SU-DHL-6 (cell line): ENCODE measurements at regions not wholly inside any gene's neighbourhood (a gene's known extent, or its start where the extent isn't known, plus 50 kb on each side); places are given as distances from the start of the nearest gene placed in this dataset.

ENCODE experiments used
- H2AFZ ChIP-seq: fragments of 200-600 bp; sonication (generic); 2 replicates; pipeline ENCODE4 v1.6.1; 2014; ENCODE audit warnings: low read depth, mild to moderate bottlenecking, moderate library complexity, mixed read lengths, antibody characterized with exemption, low read length; ENCODE audit not compliant: severe bottlenecking
- H3F3A ChIP-seq: fragments of 200-600 bp; shearing (Covaris generic); 2 replicates; pipeline ENCODE4 v1.6.0; 2016; ENCODE audit warnings: antibody characterized with exemption, mild to moderate bottlenecking; ENCODE audit not compliant: insufficient read depth
- H3K27ac ChIP-seq: fragments of 200-600 bp; sonication (generic); 2 replicates; pipeline ENCODE4 v1.5.1; 2016; ENCODE audit warnings: low read depth, mild to moderate bottlenecking, low read length, moderate library complexity, mixed read lengths
- H3K27me3 ChIP-seq: fragments of 200-600 bp; sonication (generic), shearing (Covaris generic); 2 replicates; pipeline ENCODE4 v1.6.0; 2014; ENCODE audit warnings: mild to moderate bottlenecking, low read length
- H3K36me3 ChIP-seq: fragments of 200-600 bp; sonication (generic); 2 replicates; pipeline ENCODE4 v1.6.1; 2014; ENCODE audit warnings: mild to moderate bottlenecking, low read length, mixed read lengths
- H3K4me2 ChIP-seq: fragments of 300-600, 200-600 bp; shearing (Covaris generic), sonication (generic); 2 replicates; pipeline ENCODE4 v1.6.0; 2014; ENCODE audit warnings: low read length, low read depth, mild to moderate bottlenecking; ENCODE audit not compliant: poor library complexity, severe bottlenecking
- H3K4me3 ChIP-seq: fragments of 200-600 bp; sonication (generic); 2 replicates; pipeline ENCODE4 v1.5.1; 2014; ENCODE audit warnings: antibody characterized with exemption, low read length, mild to moderate bottlenecking, mixed read lengths; ENCODE audit not compliant: insufficient read depth, poor library complexity, severe bottlenecking
- H3K79me2 ChIP-seq: fragments of 200-600 bp; sonication (generic); 2 replicates; pipeline ENCODE4 v1.6.1; 2014; ENCODE audit warnings: mild to moderate bottlenecking, low read length, moderate library complexity; ENCODE audit not compliant: insufficient read depth
- H3K9ac ChIP-seq: fragments of 200-600 bp; sonication (generic); 2 replicates; pipeline ENCODE4 v1.7.0; 2014; ENCODE audit warnings: mild to moderate bottlenecking, low read length
- H3K9me2 ChIP-seq: fragments of 200-600 bp; sonication (generic); replicated peaks from 2 replicates; pipeline ENCODE4 v1.6.1; 2014; ENCODE audit warnings: low read length; ENCODE audit not compliant: insufficient read depth
- H3K9me3 ChIP-seq: fragments of 200-600 bp; sonication (generic); 2 replicates; pipeline ENCODE4 v1.6.1; 2014; ENCODE audit warnings: low read length, mixed read lengths; ENCODE audit not compliant: insufficient read depth
- H4K20me1 ChIP-seq: fragments of 200-600 bp; sonication (generic); 2 replicates; pipeline ENCODE4 v1.6.1; 2014; ENCODE audit warnings: low read depth, mild to moderate bottlenecking, antibody characterized with exemption, low read length, moderate library complexity, mixed read lengths
- CTCF ChIP-seq: fragments of 200-600 bp; sonication (generic); IDR thresholded peaks from one replicate; pipeline ENCODE4 v1.5.1; 2017; ENCODE audit warnings: antibody characterized with exemption, mild to moderate bottlenecking, low read length, moderate library complexity; ENCODE audit not compliant: insufficient read depth, poor library complexity, severe bottlenecking
- EZH2phosphoT487 ChIP-seq: fragments of 200-600 bp; sonication (generic), shearing (Covaris generic); conservative IDR thresholded peaks from 2 replicates; pipeline ENCODE4 v1.6.1; 2018; ENCODE audit warnings: mild to moderate bottlenecking, antibody characterized with exemption, low read length, moderate library complexity, mixed read lengths

GRCh38 chr6:181049-181654, 111.1 kb upstream of the DUSP22 start:
- no peaks in the 10 kb centered on the region for H3K36me3 ChIP-seq
- H3K4me3 ChIP-seq = no peak overlapping the region
- H3F3A ChIP-seq = peaks cover 16% of the 10 kb centered on the region
- H4K20me1 ChIP-seq = no peaks in the 10 kb centered on the region
- no peaks in the 10 kb centered on the region for H3K9me3 ChIP-seq
- no peaks in the 10 kb centered on the region for H3K27me3 ChIP-seq
- TF ChIP-seq CTCF = no peak
- no peak for TF ChIP-seq EZH2phosphoT487
- H2AFZ ChIP-seq = peak overlapping the region; percentile 28
- H3K27ac ChIP-seq = peak overlapping the region; percentile 85
- H3K9me2 ChIP-seq = no peaks in the 10 kb centered on the region
- H3K79me2 ChIP-seq = no peaks in the 10 kb centered on the region
- peak overlapping the region; percentile 27 for H3K9ac ChIP-seq
- peak overlapping the region; percentile 53 for H3K4me2 ChIP-seq

DNA sequence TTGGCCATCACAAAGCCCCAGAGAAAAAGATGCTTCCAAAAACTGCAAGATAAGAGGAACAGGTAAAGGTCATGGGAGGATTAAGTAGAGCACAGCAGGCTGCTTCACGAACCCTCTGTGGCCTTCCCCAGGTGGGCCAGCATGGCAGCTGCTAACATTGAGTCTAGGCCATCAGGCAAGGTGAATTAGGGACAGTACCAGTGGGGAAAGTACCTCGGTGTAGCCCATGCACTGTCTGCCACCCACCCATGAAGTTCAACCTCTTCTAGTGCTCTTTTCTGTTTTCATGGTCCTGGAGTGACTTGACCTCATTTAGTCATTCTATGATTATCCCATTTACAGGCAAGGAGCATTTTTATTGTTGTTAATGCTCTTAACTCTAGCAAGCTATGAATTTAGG, 108.6 kb upstream of the DUSP22 start:
- Histone ChIP-seq H3K27me3 (no peaks in the 10 kb centered on the region), H3K4me3 (peak overlapping the region; percentile 3), H3F3A (peaks cover 16% of the 10 kb centered on the region), H3K36me3 (no peaks in the 10 kb centered on the region), H3K9ac (peak overlapping the region; percentile 40), H4K20me1 (no peaks in the 10 kb centered on the region), H3K9me3 (no peaks in the 10 kb centered on the region), H2AFZ (no peak overlapping the region), H3K9me2 (no peaks in the 10 kb centered on the region), H3K27ac (peak overlapping the region; percentile 85), H3K79me2 (no peaks in the 10 kb centered on the region), H3K4me2 (peak overlapping the region; percentile 47)
- TF ChIP-seq EZH2phosphoT487 (no peak), CTCF (no peak)

DNA sequence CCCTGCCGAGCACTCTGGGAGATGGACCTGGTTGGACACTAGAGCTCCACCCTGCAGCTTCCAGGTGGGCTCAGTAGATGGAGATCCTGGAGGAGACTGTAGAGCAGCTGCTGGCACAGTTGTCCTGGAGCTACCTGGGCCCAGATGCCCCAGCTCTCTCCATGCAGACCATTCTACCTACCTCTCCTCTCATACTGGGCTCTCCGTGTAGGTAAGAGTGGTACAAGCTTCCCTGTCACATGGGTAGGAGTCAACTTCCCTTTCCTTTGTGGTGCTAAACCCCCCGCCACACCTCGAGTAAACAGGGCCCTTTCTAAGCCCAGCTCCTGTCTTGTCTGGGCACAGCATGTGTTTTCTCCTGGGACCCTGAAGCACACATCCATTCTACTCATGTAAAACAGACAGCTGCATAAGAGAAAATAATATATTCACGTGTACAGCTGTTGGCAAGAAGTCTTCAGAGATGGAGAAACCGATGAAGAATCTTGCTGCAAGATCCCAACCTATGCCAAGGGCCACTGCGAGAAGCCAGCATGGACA, 108.1 kb upstream of the DUSP22 start:
- H3K36me3 ChIP-seq = no peaks in the 10 kb centered on the region
- H3K4me3 ChIP-seq = peak overlapping the region; percentile 3
- peak overlapping the region; percentile 85 for H3K27ac ChIP-seq
- H3K27me3 ChIP-seq = no peaks in the 10 kb centered on the region
- H3K4me2 ChIP-seq = peak overlapping the region; percentile 47
- TF ChIP-seq EZH2phosphoT487 (no peak), CTCF (no peak)
- no peaks in the 10 kb centered on the region for H3K9me2 ChIP-seq
- H3K79me2 ChIP-seq = no peaks in the 10 kb centered on the region
- no peaks in the 10 kb centered on the region for H4K20me1 ChIP-seq
- peaks cover 16% of the 10 kb centered on the region for H3F3A ChIP-seq
- H3K9ac ChIP-seq = peak overlapping the region; percentile 40
- H3K9me3 ChIP-seq = no peaks in the 10 kb centered on the region
- peak overlapping the region; percentile 24 for H2AFZ ChIP-seq
